ENCODE measurements at regions not wholly inside any gene's neighbourhood (a gene's known extent, or its start where the extent isn't known, plus 50 kb on each side); places are given as distances from the start of the nearest gene placed in this dataset.

GRCh38 chr11:31947051-31947450 is 135.9 kb upstream of the PAX6 start:
- Histone ChIP-seq H3K4ac (replicated peaks; ENCODE audit: insufficient read length, low read depth, low read length) (no peak overlapping the region), H3K4me3 (ENCODE audit: extremely low read depth in 1 of 4, insufficient read depth in 2 of 4, low read depth in 3 of 4, low read length in 4 of 4) (no peak overlapping the region), H3K23me2 (ENCODE audit: low read depth, low read length) (no peaks in the 10 kb centered on the region), H4K20me1 (replicated peaks in 1 of 2; ENCODE audit: control insufficient read depth in 1 of 2, insufficient read depth in 2 of 2, low read length in 2 of 2) (no peaks in the 10 kb centered on the region), H3K27ac (ENCODE audit: low read depth, low read length) (no peak overlapping the region), H4K5ac (ENCODE audit: insufficient read length, low read depth, low read length) (no peak overlapping the region), H3K36me3 (ENCODE audit: control insufficient read depth in 2 of 4, insufficient read depth in 4 of 4, low read length in 3 of 4) (no peaks in the 10 kb centered on the region), H2AFZ (ENCODE audit: low read length) (no peak overlapping the region), H3K9me3 (ENCODE audit: insufficient read depth in 2 of 2, low read depth in 1 of 2, low read length in 1 of 2) (no peaks in the 10 kb centered on the region), H3K79me1 (ENCODE audit: low read depth, low read length) (no peaks in the 10 kb centered on the region), H2BK20ac (ENCODE audit: low read length) (no peak overlapping the region), H2BK5ac (ENCODE audit: low read depth, low read length) (no peak overlapping the region), H2BK120ac (replicated peaks; ENCODE audit: low read depth, low read length) (no peak overlapping the region), H4K91ac (replicated peaks; ENCODE audit: insufficient read length, low read length) (no peak overlapping the region), H3K4me2 (ENCODE audit: insufficient read depth in 1 of 2, low read depth in 2 of 2, low read length in 2 of 2) (no peak overlapping the region), H3K23ac (ENCODE audit: insufficient read length) (no peak overlapping the region), H3K27me3 (replicated peaks in 1 of 4; ENCODE audit: control insufficient read depth in 3 of 4, extremely low read depth in 1 of 4, insufficient read depth in 3 of 4, low read length in 3 of 4) (no peaks in the 10 kb centered on the region), H2BK15ac (ENCODE audit: low read length) (no peak overlapping the region), H3K79me2 (ENCODE audit: control insufficient read depth in 1 of 2, insufficient read depth in 2 of 2, low read length in 2 of 2) (no peaks in the 10 kb centered on the region), H3K56ac (replicated peaks; ENCODE audit: insufficient read length, low read depth, low read length) (no peak overlapping the region), H4K8ac (ENCODE audit: extremely low read depth, insufficient read depth, low read length) (no peak overlapping the region), H3K4me1 (replicated peaks in 1 of 4; ENCODE audit: control insufficient read depth in 3 of 4, insufficient read depth in 4 of 4, low read length in 3 of 4) (peaks cover 0 to 2% (median 0%) of the 10 kb centered on the region in 4 experiments; a peak in 1 of 7 replicates), H2AK5ac (ENCODE audit: low read depth, low read length) (no peak overlapping the region), H3K18ac (ENCODE audit: extremely low read depth, low read length) (no peak overlapping the region), H3K14ac (ENCODE audit: insufficient read length) (no peak overlapping the region), H3K9ac (replicated peaks in 1 of 4; ENCODE audit: extremely low read depth in 1 of 4, low read depth in 3 of 4, low read length in 3 of 4) (no peak overlapping the region), H2BK12ac (ENCODE audit: low read depth, low read length) (no peak overlapping the region)
- FAIRE-seq, result no peak
- POLR2A ChIA-PET (ENCODE audit: partially characterized antibody), result no interaction called here
- TF ChIP-seq RFX5 (IDR thresholded peaks at IDR 0.05; ENCODE audit: borderline replicate concordance, low read depth, low read length) (no peak), RXRA (IDR thresholded peaks at IDR 0.05; ENCODE audit: insufficient read depth, low read depth, low read length) (no peak), CHD1 (IDR thresholded peaks at IDR 0.05; ENCODE audit: low read depth, low read length) (no peak), POLR2AphosphoS5 (IDR thresholded peaks at IDR 0.05; ENCODE audit: low read depth, low read length) (no peak), HDAC6 (IDR thresholded peaks at IDR 0.05; ENCODE audit: low read depth, low read length) (no peak), RAD21 (IDR thresholded peaks at IDR 0.05 in 1 of 2, conservative IDR thresholded peaks at IDR 0.05 in 1 of 2; ENCODE audit: low read depth in 2 of 2, low read length in 2 of 2) (no peak), ATF2 (IDR thresholded peaks at IDR 0.05; ENCODE audit: low read length) (no peak), CREB1 (IDR thresholded peaks at IDR 0.05) (no peak), TAF7 (optimal IDR thresholded peaks at IDR 0.05; ENCODE audit: borderline replicate concordance, low read depth, low read length) (no peak), SP4 (IDR thresholded peaks at IDR 0.05; ENCODE audit: low read length) (no peak), BACH1 (IDR thresholded peaks at IDR 0.05; ENCODE audit: low read length) (no peak)
- 84% methylated on average over 6 of the region's 6 CpGs; no CpG with 5 or more reads in 1 of the 2 experiments for WGBS, 2 experiments (ENCODE audit: extremely low coverage in 1 of 2, insufficient coverage in 1 of 2, insufficient read length in 1 of 2, insufficient replicate concordance in 2 of 2, low coverage in 1 of 2, low lambda C conversion rate in 2 of 2, missing lambda C conversion rate in 1 of 2)
- CTCF ChIA-PET (ENCODE audit: partially characterized antibody), result interaction anchor here (0.5 to 7.5 kb wide), 3 partner anchors 11 to 362 kb away, joined by 3 to 71 read pairs (median 7); no protein-coding TSS in a partner anchor
- DNase-seq (ENCODE audit: low read depth in 1 of 2, low spot score in 2 of 2), result no peak

All from H1 (cell line).